MM.1S (cell line): ENCODE measurements at regions not wholly inside any gene's neighbourhood (a gene's known extent, or its start where the extent isn't known, plus 50 kb on each side); places are given as distances from the start of the nearest gene placed in this dataset.

Source experiments
- DNase-seq: peaks from one replicate; pipeline ENCODE4 v3.0.0-alpha.2; 2015
- H2AFZ ChIP-seq: fragments of 300-600 bp; sonication (generic); 2 replicates; pipeline ENCODE4 v1.6.0; 2016; ENCODE audit warnings: antibody characterized with exemption, low read length
- H3F3A ChIP-seq: fragments of 300-600 bp; sonication (generic); 2 replicates; pipeline ENCODE4 v1.6.1; 2016; ENCODE audit warnings: mild to moderate bottlenecking, antibody characterized with exemption, low read length, moderate library complexity, mixed read lengths; ENCODE audit not compliant: insufficient read depth
- H3K27ac ChIP-seq: fragments of 300-600 bp; sonication (generic); 2 replicates; pipeline ENCODE4 v1.5.1; 2016; ENCODE audit warnings: mild to moderate bottlenecking, low read length
- H3K27me3 ChIP-seq: fragments of 300-600 bp; sonication (generic); replicated peaks from 2 replicates; pipeline ENCODE4 v1.6.0; 2016; ENCODE audit warnings: low read length; ENCODE audit not compliant: insufficient read depth
- H3K36me3 ChIP-seq: fragments of 300-600 bp; sonication (generic); replicated peaks from 2 replicates; pipeline ENCODE4 v1.6.1; 2016; ENCODE audit warnings: mild to moderate bottlenecking, low read length, mixed read lengths; ENCODE audit not compliant: insufficient read depth
- H3K4me1 ChIP-seq: fragments of 300-600 bp; sonication (generic); 2 replicates; pipeline ENCODE4 v1.6.1; 2016; ENCODE audit warnings: low read length, mixed read lengths
- H3K4me2 ChIP-seq: fragments of 300-600 bp; sonication (generic); 2 replicates; pipeline ENCODE4 v1.6.0; 2016; ENCODE audit warnings: low read depth, low read length
- H3K4me3 ChIP-seq: fragments of 300-600 bp; sonication (generic); 2 replicates; pipeline ENCODE4 v1.5.1; 2016; ENCODE audit warnings: low read length, mixed read lengths
- H3K79me2 ChIP-seq: fragments of 300-600 bp; sonication (generic); 2 replicates; pipeline ENCODE4 v1.6.1; 2016; ENCODE audit warnings: mixed run types, low read length, mixed read lengths
- H3K9ac ChIP-seq: fragments of 300-600 bp; sonication (generic); 2 replicates; pipeline ENCODE4 v1.6.1; 2016; ENCODE audit warnings: low read length, mixed read lengths
- H3K9me2 ChIP-seq: fragments of 300-600 bp; sonication (generic); replicated peaks from 2 replicates; pipeline ENCODE4 v1.6.1; 2016; ENCODE audit warnings: mild to moderate bottlenecking, low read length, mixed read lengths; ENCODE audit not compliant: insufficient read depth
- H3K9me3 ChIP-seq: fragments of 300-600 bp; sonication (generic); replicated peaks from 2 replicates; pipeline ENCODE4 v1.6.1; 2016; ENCODE audit warnings: mild to moderate bottlenecking, low read length, mixed read lengths; ENCODE audit not compliant: insufficient read depth
- H4K20me1 ChIP-seq: fragments of 300-600 bp; sonication (generic); 2 replicates; pipeline ENCODE4 v1.6.1; 2016; ENCODE audit warnings: mild to moderate bottlenecking, low read length, moderate library complexity, mixed read lengths; ENCODE audit not compliant: insufficient read depth
- EZH2 ChIP-seq: fragments of 300-600 bp; sonication (generic); optimal IDR thresholded peaks from 2 replicates; pipeline ENCODE3; 2017; ENCODE audit warnings: low read depth, mild to moderate bottlenecking, antibody characterized with exemption, low read length, mixed read lengths
- EZH2phosphoT487 ChIP-seq: fragments of 300-600 bp; sonication (generic); IDR thresholded peaks from 2 replicates; pipeline ENCODE4 v1.6.1; 2018; ENCODE audit warnings: antibody characterized with exemption, low read length
- TF ChIP-seq, protein P1 (sequence below): fragments of 300-600 bp; sonication (generic); IDR thresholded peaks from 2 replicates; pipeline ENCODE4 v1.5.1; 2016; ENCODE audit warnings: antibody characterized with exemption, low read length, mixed read lengths

DNA sequence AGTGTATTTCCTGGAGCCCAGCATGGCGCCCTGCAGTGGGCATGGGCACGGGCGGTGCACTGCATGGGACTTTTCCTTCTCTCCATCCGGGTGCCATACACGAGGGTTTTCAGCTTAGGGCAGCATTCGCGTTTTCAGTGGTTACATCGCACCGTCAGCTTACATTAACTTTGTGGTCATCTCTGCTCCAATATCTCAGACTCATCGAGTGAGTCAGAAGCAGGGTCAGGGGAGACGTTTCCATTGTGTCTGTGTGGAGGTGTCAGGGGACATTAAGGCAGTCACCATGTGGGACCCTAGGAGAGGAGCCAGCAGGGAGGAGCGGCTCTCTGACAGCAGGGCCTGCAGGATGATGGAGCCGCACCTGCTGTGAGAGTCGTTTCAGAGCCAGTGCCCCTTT lies 541.0 kb downstream of the FGF9 start:
- DNase-seq: no peak
- no peaks in the 10 kb centered on the region for H3K4me1 ChIP-seq
- no peak overlapping the region for H3K4me3 ChIP-seq
- no peak for TF ChIP-seq EZH2phosphoT487
- TF ChIP-seq, protein P1, sequence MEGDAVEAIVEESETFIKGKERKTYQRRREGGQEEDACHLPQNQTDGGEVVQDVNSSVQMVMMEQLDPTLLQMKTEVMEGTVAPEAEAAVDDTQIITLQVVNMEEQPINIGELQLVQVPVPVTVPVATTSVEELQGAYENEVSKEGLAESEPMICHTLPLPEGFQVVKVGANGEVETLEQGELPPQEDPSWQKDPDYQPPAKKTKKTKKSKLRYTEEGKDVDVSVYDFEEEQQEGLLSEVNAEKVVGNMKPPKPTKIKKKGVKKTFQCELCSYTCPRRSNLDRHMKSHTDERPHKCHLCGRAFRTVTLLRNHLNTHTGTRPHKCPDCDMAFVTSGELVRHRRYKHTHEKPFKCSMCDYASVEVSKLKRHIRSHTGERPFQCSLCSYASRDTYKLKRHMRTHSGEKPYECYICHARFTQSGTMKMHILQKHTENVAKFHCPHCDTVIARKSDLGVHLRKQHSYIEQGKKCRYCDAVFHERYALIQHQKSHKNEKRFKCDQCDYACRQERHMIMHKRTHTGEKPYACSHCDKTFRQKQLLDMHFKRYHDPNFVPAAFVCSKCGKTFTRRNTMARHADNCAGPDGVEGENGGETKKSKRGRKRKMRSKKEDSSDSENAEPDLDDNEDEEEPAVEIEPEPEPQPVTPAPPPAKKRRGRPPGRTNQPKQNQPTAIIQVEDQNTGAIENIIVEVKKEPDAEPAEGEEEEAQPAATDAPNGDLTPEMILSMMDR: no peak
- no peak for TF ChIP-seq EZH2
- H3K27ac ChIP-seq: no peak overlapping the region
- no peaks in the 10 kb centered on the region for H3F3A ChIP-seq
- no peak overlapping the region for H3K4me2 ChIP-seq
- no peaks in the 10 kb centered on the region for H4K20me1 ChIP-seq
- no peak overlapping the region for H2AFZ ChIP-seq
- no peaks in the 10 kb centered on the region for H3K79me2 ChIP-seq
- no peaks in the 10 kb centered on the region for H3K9me2 ChIP-seq
- no peaks in the 10 kb centered on the region for H3K27me3 ChIP-seq
- H3K36me3 ChIP-seq: no peaks in the 10 kb centered on the region
- no peaks in the 10 kb centered on the region for H3K9me3 ChIP-seq
- H3K9ac ChIP-seq: no peak overlapping the region

GRCh38 chr13:22212576-22212975 lies 541.7 kb downstream of the FGF9 start:
- no peaks in the 10 kb centered on the region for H3K9me2 ChIP-seq
- H3K4me3 ChIP-seq: no peak overlapping the region
- no peak for DNase-seq
- no peak overlapping the region for H3K27ac ChIP-seq
- no peaks in the 10 kb centered on the region for H3K4me1 ChIP-seq
- H3K36me3 ChIP-seq: no peaks in the 10 kb centered on the region
- no peak overlapping the region for H3K4me2 ChIP-seq
- H2AFZ ChIP-seq: no peak overlapping the region
- no peaks in the 10 kb centered on the region for H3K9me3 ChIP-seq
- H4K20me1 ChIP-seq: no peaks in the 10 kb centered on the region
- no peak for TF ChIP-seq EZH2
- TF ChIP-seq, protein P1: no peak
- no peak for TF ChIP-seq EZH2phosphoT487
- H3K27me3 ChIP-seq: no peaks in the 10 kb centered on the region
- no peak overlapping the region for H3K9ac ChIP-seq
- no peaks in the 10 kb centered on the region for H3F3A ChIP-seq
- H3K79me2 ChIP-seq: no peaks in the 10 kb centered on the region

DNA sequence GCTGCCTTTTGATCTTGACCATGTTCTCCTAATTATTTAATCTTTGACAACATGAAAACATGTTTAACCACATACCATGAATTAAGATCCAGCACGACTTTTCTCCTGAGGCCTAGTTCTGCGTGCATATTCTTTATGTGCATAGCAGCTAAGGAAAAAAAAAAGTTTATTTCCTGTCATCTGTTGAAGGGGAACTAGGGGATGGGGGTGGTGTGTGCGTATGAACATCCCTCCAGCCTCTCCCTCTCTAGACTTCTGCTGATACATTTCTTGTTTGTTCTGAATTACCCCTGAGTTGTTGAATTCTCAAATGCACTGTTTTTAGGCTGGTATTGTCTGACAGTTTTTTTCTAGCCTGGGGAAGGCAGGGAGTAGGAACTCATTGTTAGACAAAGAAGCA lies 543.3 kb downstream of the FGF9 start:
- Histone ChIP-seq H3K4me1 (no peaks in the 10 kb centered on the region), H3F3A (no peaks in the 10 kb centered on the region), H3K4me3 (no peak overlapping the region), H2AFZ (no peak overlapping the region), H3K79me2 (no peaks in the 10 kb centered on the region), H3K27ac (no peak overlapping the region), H3K9ac (no peak overlapping the region), H3K9me3 (no peaks in the 10 kb centered on the region), H3K36me3 (no peaks in the 10 kb centered on the region), H3K27me3 (no peaks in the 10 kb centered on the region), H4K20me1 (no peaks in the 10 kb centered on the region), H3K4me2 (no peak overlapping the region), H3K9me2 (no peaks in the 10 kb centered on the region)
- DNase-seq: no peak
- TF ChIP-seq, protein P1: no peak
- TF ChIP-seq EZH2phosphoT487 (no peak), EZH2 (no peak)

GRCh38 chr13:22218797-22219196 lies 547.9 kb downstream of the FGF9 start:
- no peaks in the 10 kb centered on the region for H3K4me1 ChIP-seq
- H3K9me3 ChIP-seq: no peaks in the 10 kb centered on the region
- TF ChIP-seq, protein P1: no peak
- no peak for TF ChIP-seq EZH2phosphoT487
- TF ChIP-seq EZH2: no peak
- no peak overlapping the region for H2AFZ ChIP-seq
- no peaks in the 10 kb centered on the region for H3K9me2 ChIP-seq
- no peaks in the 10 kb centered on the region for H4K20me1 ChIP-seq
- no peak overlapping the region for H3K4me2 ChIP-seq
- H3K36me3 ChIP-seq: no peaks in the 10 kb centered on the region
- H3K27ac ChIP-seq: no peak overlapping the region
- H3K4me3 ChIP-seq: no peak overlapping the region
- no peaks in the 10 kb centered on the region for H3F3A ChIP-seq
- H3K27me3 ChIP-seq: no peaks in the 10 kb centered on the region
- DNase-seq: no peak
- H3K79me2 ChIP-seq: no peaks in the 10 kb centered on the region
- no peak overlapping the region for H3K9ac ChIP-seq
